Hepatocyte (in vitro differentiated cells): ENCODE measurements at regions not wholly inside any gene's neighbourhood (a gene's known extent, or its start where the extent isn't known, plus 50 kb on each side); places are given as distances from the start of the nearest gene placed in this dataset.

Experiments
- DNase-seq: peaks from one replicate; pipeline ENCODE4 v3.0.0-alpha.2; 2016; ENCODE audit warnings: low spot score
- H2AFZ ChIP-seq: fragments of 200-600 bp; sonication (generic); 2 replicates; pipeline ENCODE4 v1.6.0; 2016; ENCODE audit warnings: antibody characterized with exemption, mild to moderate bottlenecking
- H3K27ac ChIP-seq: fragments of 200-600 bp; sonication (generic); 2 replicates; pipeline ENCODE4 v1.5.1; 2016; ENCODE audit warnings: mild to moderate bottlenecking
- H3K27me3 ChIP-seq: fragments of 200-600 bp; sonication (generic); 2 replicates; pipeline ENCODE4 v1.6.1; 2016
- H3K36me3 ChIP-seq: fragments of 200-600 bp; sonication (generic); replicated peaks from 2 replicates; pipeline ENCODE4 v1.5.1; 2016; ENCODE audit warnings: low read depth; ENCODE audit not compliant: insufficient read depth
- H3K4me1 ChIP-seq: fragments of 200-600 bp; sonication (generic); 2 replicates; pipeline ENCODE4 v1.5.1; 2016; ENCODE audit warnings: mild to moderate bottlenecking, moderate library complexity; ENCODE audit not compliant: insufficient read depth
- H3K4me2 ChIP-seq: fragments of 200-600 bp; sonication (generic); 2 replicates; pipeline ENCODE4 v1.6.0; 2016
- H3K4me3 ChIP-seq: fragments of 200-600 bp; sonication (generic); 2 replicates; pipeline ENCODE4 v1.5.1; 2016; ENCODE audit warnings: mild to moderate bottlenecking
- H3K79me2 ChIP-seq: fragments of 200-600 bp; sonication (generic); 2 replicates; pipeline ENCODE4 v1.6.0; 2017; ENCODE audit warnings: mild to moderate bottlenecking
- H3K9me2 ChIP-seq: fragments of 200-600 bp; sonication (generic); replicated peaks from 2 replicates; pipeline ENCODE4 v1.6.0; 2017; ENCODE audit warnings: mild to moderate bottlenecking; ENCODE audit not compliant: insufficient read depth
- H3K9me3 ChIP-seq: fragments of 200-600 bp; sonication (generic); 2 replicates; pipeline ENCODE4 v1.5.1; 2016; ENCODE audit warnings: low read depth, mild to moderate bottlenecking
- H4K20me1 ChIP-seq: fragments of 200-600 bp; sonication (generic); 2 replicates; pipeline ENCODE4 v1.6.0; 2016; ENCODE audit warnings: mild to moderate bottlenecking; ENCODE audit not compliant: insufficient read depth, poor library complexity, severe bottlenecking
- CTCF ChIP-seq: fragments of 200-600 bp; sonication (generic); IDR thresholded peaks from 2 replicates; pipeline ENCODE4 v1.5.1; 2016; ENCODE audit warnings: antibody characterized with exemption, mild to moderate bottlenecking; ENCODE audit not compliant: poor library complexity
- EZH2 ChIP-seq: fragments of 200-600 bp; sonication (generic); IDR thresholded peaks from 2 replicates; pipeline ENCODE4 v1.6.1; 2016; ENCODE audit warnings: antibody characterized with exemption, mild to moderate bottlenecking, borderline replicate concordance
- EZH2phosphoT487 ChIP-seq: fragments of 200-600 bp; sonication (generic); IDR thresholded peaks from one replicate; pipeline ENCODE4 v1.6.1; 2018; ENCODE audit warnings: antibody characterized with exemption, mild to moderate bottlenecking, low read depth, moderate library complexity; ENCODE audit not compliant: unreplicated experiment, severe bottlenecking
- WGBS: methylation state at CpG from one replicate; pipeline ENCODE4 v1.1.6; 2016; ENCODE audit warnings: low lambda C conversion rate; ENCODE audit errors: missing lambda C conversion rate; 5-methylcytosine and 5-hydroxymethylcytosine counted together

GRCh38 chr4:125551967-125552366 lies 237.2 kb downstream of the FAT4 start:
- Histone ChIP-seq H3K27me3 (no peaks in the 10 kb centered on the region), H4K20me1 (no peaks in the 10 kb centered on the region), H3K9me3 (no peaks in the 10 kb centered on the region), H3K79me2 (no peaks in the 10 kb centered on the region), H3K9me2 (no peaks in the 10 kb centered on the region), H3K4me1 (no peaks in the 10 kb centered on the region), H3K4me3 (no peak overlapping the region), H2AFZ (no peak overlapping the region), H3K4me2 (no peak overlapping the region), H3K27ac (no peak overlapping the region), H3K36me3 (no peaks in the 10 kb centered on the region)
- TF ChIP-seq CTCF (no peak), EZH2 (no peak)
- no peak for DNase-seq
- WGBS, result 96% methylated on average over 1 of the region's 1 CpG

- 90% methylated on average over 3 of the region's 3 CpGs for WGBS
Observed at GRCh38 chr4:125572601-125573000, 257.8 kb downstream of the FAT4 start.

GRCh38 chr4:125573368-125573767 lies 258.6 kb downstream of the FAT4 start:
- no peak overlapping the region for H3K4me2 ChIP-seq
- H3K79me2 ChIP-seq, result no peaks in the 10 kb centered on the region
- H3K4me3 ChIP-seq, result no peak overlapping the region
- TF ChIP-seq EZH2 (no peak), EZH2phosphoT487 (no peak), CTCF (no peak)
- H2AFZ ChIP-seq, result no peak overlapping the region
- no peak overlapping the region for H3K27ac ChIP-seq
- H3K27me3 ChIP-seq, result no peaks in the 10 kb centered on the region
- DNase-seq, result no peak
- H3K36me3 ChIP-seq, result no peaks in the 10 kb centered on the region
- no peaks in the 10 kb centered on the region for H3K9me2 ChIP-seq
- H4K20me1 ChIP-seq, result no peaks in the 10 kb centered on the region
- H3K4me1 ChIP-seq, result no peaks in the 10 kb centered on the region
- 91% methylated on average over 3 of the region's 3 CpGs for WGBS
- H3K9me3 ChIP-seq, result no peaks in the 10 kb centered on the region

More at GRCh38 chr4:125572601-125573000, 257.8 kb downstream of the FAT4 start:
- Histone ChIP-seq H3K36me3 (no peaks in the 10 kb centered on the region), H3K27me3 (no peaks in the 10 kb centered on the region), H4K20me1 (no peaks in the 10 kb centered on the region), H3K9me3 (no peaks in the 10 kb centered on the region), H2AFZ (no peak overlapping the region), H3K79me2 (no peaks in the 10 kb centered on the region), H3K4me2 (no peak overlapping the region), H3K27ac (no peak overlapping the region), H3K4me1 (no peaks in the 10 kb centered on the region), H3K4me3 (no peak overlapping the region), H3K9me2 (no peaks in the 10 kb centered on the region)
- TF ChIP-seq EZH2 (no peak), EZH2phosphoT487 (no peak), CTCF (no peak)
- DNase-seq, result no peak

- Histone ChIP-seq H3K9me3 (no peaks in the 10 kb centered on the region), H3K4me3 (no peak overlapping the region), H3K4me2 (no peak overlapping the region), H3K36me3 (no peaks in the 10 kb centered on the region), H2AFZ (no peak overlapping the region), H3K4me1 (no peaks in the 10 kb centered on the region), H3K79me2 (no peaks in the 10 kb centered on the region), H3K9me2 (no peaks in the 10 kb centered on the region), H3K27me3 (no peaks in the 10 kb centered on the region), H4K20me1 (no peaks in the 10 kb centered on the region), H3K27ac (no peak overlapping the region)
- WGBS, result 47% methylated on average over 1 of the region's 1 CpG
- TF ChIP-seq EZH2phosphoT487 (no peak), CTCF (no peak), EZH2 (no peak)
- DNase-seq, result peak; percentile 17
Observed at GRCh38 chr4:125573786-125574185, 259.0 kb downstream of the FAT4 start.
